ENCODE measurements at regions not wholly inside any gene's neighbourhood (a gene's known extent, or its start where the extent isn't known, plus 50 kb on each side); places are given as distances from the start of the nearest gene placed in this dataset.

DNA sequence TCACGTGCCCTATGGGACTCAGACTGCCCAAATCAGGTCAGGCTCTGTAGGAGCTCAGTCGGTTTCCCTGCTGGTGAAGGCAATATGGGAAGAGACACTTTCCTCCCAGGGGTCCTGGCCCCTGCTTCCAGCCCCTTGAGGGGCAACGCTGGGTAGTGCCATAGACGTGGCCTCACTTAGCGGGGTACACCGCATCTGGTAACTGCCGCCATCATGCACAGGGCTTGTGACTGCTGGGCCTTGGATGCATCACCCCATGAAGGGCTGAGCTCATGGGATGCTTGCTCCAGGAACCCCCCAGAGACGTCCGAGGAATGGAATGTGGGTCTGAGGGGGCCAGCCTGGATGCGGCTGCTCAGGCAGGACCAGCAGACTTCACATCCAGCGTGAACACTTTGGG, 127.3 kb upstream of the HDAC4 start:
- Mint-ChIP-seq H3K4me1 (ENCODE audit: low read depth) (no peaks in the 10 kb centered on the region), H3K36me3 (ENCODE audit: low read depth) (peaks cover 10% of the 10 kb centered on the region), H3K9me3 (peaks cover 34% of the 10 kb centered on the region), H3K4me3 (no peak overlapping the region), H3K27ac (no peak overlapping the region), H3K27me3 (ENCODE audit: insufficient read depth) (peaks cover 5% of the 10 kb centered on the region)
- no peak for DNase-seq
- TF ChIP-seq, protein P1, sequence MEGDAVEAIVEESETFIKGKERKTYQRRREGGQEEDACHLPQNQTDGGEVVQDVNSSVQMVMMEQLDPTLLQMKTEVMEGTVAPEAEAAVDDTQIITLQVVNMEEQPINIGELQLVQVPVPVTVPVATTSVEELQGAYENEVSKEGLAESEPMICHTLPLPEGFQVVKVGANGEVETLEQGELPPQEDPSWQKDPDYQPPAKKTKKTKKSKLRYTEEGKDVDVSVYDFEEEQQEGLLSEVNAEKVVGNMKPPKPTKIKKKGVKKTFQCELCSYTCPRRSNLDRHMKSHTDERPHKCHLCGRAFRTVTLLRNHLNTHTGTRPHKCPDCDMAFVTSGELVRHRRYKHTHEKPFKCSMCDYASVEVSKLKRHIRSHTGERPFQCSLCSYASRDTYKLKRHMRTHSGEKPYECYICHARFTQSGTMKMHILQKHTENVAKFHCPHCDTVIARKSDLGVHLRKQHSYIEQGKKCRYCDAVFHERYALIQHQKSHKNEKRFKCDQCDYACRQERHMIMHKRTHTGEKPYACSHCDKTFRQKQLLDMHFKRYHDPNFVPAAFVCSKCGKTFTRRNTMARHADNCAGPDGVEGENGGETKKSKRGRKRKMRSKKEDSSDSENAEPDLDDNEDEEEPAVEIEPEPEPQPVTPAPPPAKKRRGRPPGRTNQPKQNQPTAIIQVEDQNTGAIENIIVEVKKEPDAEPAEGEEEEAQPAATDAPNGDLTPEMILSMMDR (IDR thresholded peaks at IDR 0.05): no peak

DNA sequence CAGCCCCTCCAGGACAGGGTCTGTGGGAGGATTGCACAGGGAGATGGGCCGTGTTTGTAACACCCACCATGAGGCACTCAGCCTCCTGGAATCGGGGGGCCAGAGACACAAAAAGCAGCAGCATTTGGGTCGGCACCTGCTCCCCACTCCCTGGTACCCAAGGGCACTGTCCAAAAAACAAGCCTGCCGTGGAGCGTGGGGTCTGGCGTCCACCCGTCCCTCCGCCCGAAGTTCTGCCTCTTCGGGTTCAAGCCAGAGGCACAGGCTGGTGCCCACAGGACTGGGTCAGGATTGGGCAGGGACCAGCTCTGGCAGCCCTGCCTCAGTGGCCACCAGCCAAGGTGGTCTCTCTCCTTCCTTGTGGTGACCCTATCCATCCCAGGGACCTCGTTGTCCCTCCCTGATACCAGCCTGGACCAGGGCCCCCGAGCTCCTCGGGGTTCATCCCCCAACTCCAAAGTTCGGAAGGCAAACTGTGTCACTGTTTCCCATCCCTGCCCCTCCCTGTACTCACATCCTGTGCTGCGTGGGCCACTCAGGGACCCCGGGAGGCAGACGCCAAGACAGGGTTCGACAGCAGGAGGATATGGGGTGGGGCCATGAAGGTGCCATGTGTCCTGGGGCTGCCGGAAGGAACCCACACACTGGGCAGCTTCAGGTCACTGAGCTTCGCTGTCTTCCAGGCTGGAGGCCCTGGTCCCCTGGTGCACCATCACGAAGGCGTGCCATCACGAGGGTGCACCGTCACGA, 126.0 kb upstream of the HDAC4 start:
- H3K27me3 Mint-ChIP-seq (ENCODE audit: insufficient read depth): peaks cover 5% of the 10 kb centered on the region
- DNase-seq: no peak
- peaks cover 34% of the 10 kb centered on the region for H3K9me3 Mint-ChIP-seq
- TF ChIP-seq, protein P1 (IDR thresholded peaks at IDR 0.05): no peak
- no peak overlapping the region for H3K4me3 Mint-ChIP-seq
- H3K36me3 Mint-ChIP-seq (ENCODE audit: low read depth): peaks cover 10% of the 10 kb centered on the region
- H3K27ac Mint-ChIP-seq: no peak overlapping the region
- no peaks in the 10 kb centered on the region for H3K4me1 Mint-ChIP-seq (ENCODE audit: low read depth)

DNA sequence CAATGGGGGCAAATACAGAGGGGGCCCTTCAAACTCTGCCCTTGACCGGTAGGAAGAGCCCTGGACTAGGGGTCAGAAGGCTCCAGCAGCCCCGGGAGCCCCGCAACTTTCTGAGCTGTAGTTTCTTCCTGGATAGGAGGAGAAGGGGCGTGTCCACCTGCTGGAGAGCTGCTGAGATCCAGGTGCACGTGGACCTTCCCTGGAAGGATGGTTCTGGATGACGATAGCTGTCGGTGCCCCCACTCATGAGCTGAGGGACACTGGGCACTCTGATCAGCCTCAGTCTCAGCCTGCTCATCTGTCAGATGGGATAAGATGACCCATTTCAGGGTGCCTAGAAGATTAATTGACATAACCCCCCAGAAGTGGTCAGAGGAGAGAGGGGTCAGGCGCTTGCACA, 125.2 kb upstream of the HDAC4 start:
- Mint-ChIP-seq H3K27me3 (ENCODE audit: insufficient read depth) (peaks cover 5% of the 10 kb centered on the region; the same call in 1 of the 2 replicates), H3K9me3 (peaks cover 35% of the 10 kb centered on the region), H3K4me1 (ENCODE audit: low read depth) (no peaks in the 10 kb centered on the region), H3K4me3 (no peak overlapping the region), H3K36me3 (ENCODE audit: low read depth) (peaks cover 10% of the 10 kb centered on the region), H3K27ac (no peak overlapping the region)
- DNase-seq: no peak
- TF ChIP-seq, protein P1 (IDR thresholded peaks at IDR 0.05): no peak

DNA sequence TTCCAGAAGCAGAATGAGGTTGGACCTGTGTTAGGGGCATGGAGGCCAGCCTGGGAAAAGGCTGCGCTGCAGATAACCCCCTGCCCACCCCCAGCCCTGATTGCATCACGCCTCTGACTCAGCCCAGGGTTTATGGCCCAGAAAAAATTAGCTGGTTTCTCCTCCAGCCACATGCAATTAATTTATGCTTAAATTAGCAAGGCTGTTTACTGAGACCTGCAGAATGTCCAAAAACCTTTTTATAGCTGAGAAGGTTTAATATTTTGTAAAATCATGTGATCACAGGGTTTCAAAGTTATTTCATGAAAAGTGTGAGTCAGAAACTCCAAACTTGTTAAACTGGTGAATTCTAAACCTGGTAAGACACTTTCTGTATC, 123.1 kb upstream of the HDAC4 start:
- Mint-ChIP-seq H3K27me3 (ENCODE audit: insufficient read depth) (peaks cover 3% of the 10 kb centered on the region; the same call in 1 of the 2 replicates), H3K9me3 (peaks cover 46% of the 10 kb centered on the region), H3K27ac (no peak overlapping the region), H3K4me3 (no peak overlapping the region), H3K4me1 (ENCODE audit: low read depth) (no peaks in the 10 kb centered on the region), H3K36me3 (ENCODE audit: low read depth) (peaks cover 13% of the 10 kb centered on the region)
- DNase-seq: no peak
- TF ChIP-seq, protein P1 (IDR thresholded peaks at IDR 0.05): no peak

DNA sequence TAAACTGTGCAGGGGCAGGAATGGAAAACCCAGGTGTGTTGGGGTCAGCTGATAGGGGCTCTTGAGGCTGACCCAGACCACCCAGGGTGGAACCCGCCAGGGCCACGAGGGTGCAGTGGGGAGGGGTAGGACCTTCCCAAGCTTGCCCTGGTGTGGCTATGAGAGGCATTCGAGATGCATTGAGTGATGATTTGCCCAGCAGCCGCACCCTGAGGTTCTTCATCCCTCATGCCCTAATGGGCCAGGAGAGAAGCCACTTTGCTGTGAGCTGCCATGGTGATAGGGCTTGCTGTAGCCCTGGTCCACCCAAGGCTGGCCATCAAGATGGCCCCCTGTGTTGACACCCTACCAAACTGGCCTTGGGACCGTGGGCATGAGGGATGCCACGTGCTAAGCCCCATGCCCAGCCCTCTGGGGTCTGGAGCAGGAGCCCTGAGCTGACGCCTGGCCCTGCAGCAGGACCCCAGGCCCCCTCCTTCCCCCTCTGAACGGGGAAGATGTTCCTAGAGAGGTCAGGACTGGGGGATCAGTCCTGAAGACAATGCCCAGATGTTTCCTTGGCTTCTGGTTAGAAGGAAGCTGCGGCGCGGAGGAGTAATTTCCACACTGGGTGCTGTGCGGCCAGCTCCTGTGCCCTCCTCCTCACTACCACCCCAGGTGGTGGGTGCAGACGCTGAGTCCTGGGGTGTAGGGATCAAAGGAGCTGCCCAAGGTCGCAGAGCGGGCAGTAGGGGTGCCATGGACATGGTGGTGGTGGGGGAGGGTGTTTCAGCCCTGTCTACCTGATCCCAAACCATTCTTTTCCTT, 122.5 kb upstream of the HDAC4 start:
- Mint-ChIP-seq H3K27ac (no peak overlapping the region), H3K9me3 (peaks cover 44% of the 10 kb centered on the region), H3K4me3 (no peak overlapping the region), H3K27me3 (ENCODE audit: insufficient read depth) (peaks cover 3% of the 10 kb centered on the region; the same call in 1 of the 2 replicates), H3K36me3 (ENCODE audit: low read depth) (peaks cover 14% of the 10 kb centered on the region), H3K4me1 (ENCODE audit: low read depth) (no peaks in the 10 kb centered on the region)
- no peak for DNase-seq
- TF ChIP-seq, protein P1 (IDR thresholded peaks at IDR 0.05): no peak

Data from HFFc6 (cell line).